Caco-2 (cell line): ENCODE measurements at regions not wholly inside any gene's neighbourhood (a gene's known extent, or its start where the extent isn't known, plus 50 kb on each side); places are given as distances from the start of the nearest gene placed in this dataset.

Experiments used
- BruUV-seq: library from RNA; stranded (reverse); fragments of 400-500 nt; replicated peaks from 2 replicates; lab custom pipeline; 2021; lab: Mats Ljungman, UMichigan
- CTCF ChIA-PET: fragments of 300-600 bp; sonication (Branson Sonifier 250); formaldehyde crosslinking; loops from one replicate; lab custom pipeline; 2022; ENCODE audit warnings: antibody characterized with exemption; lab: Charles Lee
- POLR2A ChIA-PET: fragments of 300-600 bp; sonication (Branson Sonifier 250); formaldehyde crosslinking; loops from one replicate; lab custom pipeline; 2022; ENCODE audit warnings: antibody characterized with exemption; lab: Charles Lee
- DNase-seq, 2 experiments: peaks; one replicate each; pipeline versions ENCODE4 v3.0.0 to v3.0.0-alpha.2; 2020 to 2022
- H3K27me3 ChIP-seq: replicated peaks from 2 replicates; pipeline ENCODE4 v1.6.0; 2011; ENCODE audit warnings: low read length; ENCODE audit not compliant: control insufficient read depth, insufficient read depth
- H3K36me3 ChIP-seq: 2 replicates; pipeline ENCODE4 v1.5.1; 2011; ENCODE audit warnings: low read length; ENCODE audit not compliant: control insufficient read depth, insufficient read depth
- H3K4me1 ChIP-seq: fragments of 250-450 bp; sonication (Bioruptor Pico); 2 replicates; pipeline ENCODE4 v1.5.1; 2020; ENCODE audit warnings: mild to moderate bottlenecking
- H3K4me3 ChIP-seq: 2 replicates; pipeline ENCODE4 v1.5.1; 2011; ENCODE audit warnings: low read depth, mild to moderate bottlenecking, control low read depth, low read length
- H3K9me3 ChIP-seq: fragments of 250-450 bp; sonication (Bioruptor Pico); 2 replicates; pipeline ENCODE4 v1.5.1; 2020; ENCODE audit warnings: mild to moderate bottlenecking, moderate library complexity
- H3K27ac Mint-ChIP-seq: one replicate; pipeline ENCODE4 v1.8.0; 2022; ENCODE audit warnings: mixed read lengths; ENCODE audit not compliant: unreplicated experiment
- H3K27me3 Mint-ChIP-seq: one replicate; pipeline ENCODE4 v1.8.0; 2022; ENCODE audit warnings: mixed read lengths; ENCODE audit not compliant: insufficient read depth, unreplicated experiment
- H3K36me3 Mint-ChIP-seq: one replicate; pipeline ENCODE4 v1.8.0; 2022; ENCODE audit warnings: mild to moderate bottlenecking, mixed read lengths; ENCODE audit not compliant: insufficient read depth, unreplicated experiment
- H3K4me1 Mint-ChIP-seq: one replicate; pipeline ENCODE4 v1.8.0; 2022; ENCODE audit warnings: low read depth, mixed read lengths; ENCODE audit not compliant: unreplicated experiment
- H3K4me3 Mint-ChIP-seq: one replicate; pipeline ENCODE4 v1.8.0; 2022; ENCODE audit warnings: mild to moderate bottlenecking, moderate library complexity, mixed read lengths; ENCODE audit not compliant: unreplicated experiment
- H3K9me3 Mint-ChIP-seq: one replicate; pipeline ENCODE4 v1.8.0; 2022; ENCODE audit warnings: mixed read lengths; ENCODE audit not compliant: unreplicated experiment
- intact Hi-C: fragments of 100-400 bp; cut with micrococcal nuclease; formaldehyde crosslinking; loops from one replicate; pipeline ENCODE4 v1.10.0; 2022; ENCODE audit not compliant: unreplicated experiment
- TF ChIP-seq, protein P1 (sequence below), 2 experiments: fragments of 200-600 bp in 1 of 2; IDR thresholded peaks; 1 replicate in 1 of 2; 2 replicates in 1 of 2; pipeline versions ENCODE4 v1.5.1 to v1.8.0; 2011 to 2022; ENCODE audit warnings: antibody characterized with exemption in 1 of 2, control low read depth in 1 of 2, inconsistent platforms in 1 of 2, low read depth in 1 of 2, low read length in 1 of 2, mild to moderate bottlenecking in 1 of 2, moderate library complexity in 1 of 2; ENCODE audit not compliant: insufficient read depth in 1 of 2, severe bottlenecking in 1 of 2, unreplicated experiment in 1 of 2

DNA sequence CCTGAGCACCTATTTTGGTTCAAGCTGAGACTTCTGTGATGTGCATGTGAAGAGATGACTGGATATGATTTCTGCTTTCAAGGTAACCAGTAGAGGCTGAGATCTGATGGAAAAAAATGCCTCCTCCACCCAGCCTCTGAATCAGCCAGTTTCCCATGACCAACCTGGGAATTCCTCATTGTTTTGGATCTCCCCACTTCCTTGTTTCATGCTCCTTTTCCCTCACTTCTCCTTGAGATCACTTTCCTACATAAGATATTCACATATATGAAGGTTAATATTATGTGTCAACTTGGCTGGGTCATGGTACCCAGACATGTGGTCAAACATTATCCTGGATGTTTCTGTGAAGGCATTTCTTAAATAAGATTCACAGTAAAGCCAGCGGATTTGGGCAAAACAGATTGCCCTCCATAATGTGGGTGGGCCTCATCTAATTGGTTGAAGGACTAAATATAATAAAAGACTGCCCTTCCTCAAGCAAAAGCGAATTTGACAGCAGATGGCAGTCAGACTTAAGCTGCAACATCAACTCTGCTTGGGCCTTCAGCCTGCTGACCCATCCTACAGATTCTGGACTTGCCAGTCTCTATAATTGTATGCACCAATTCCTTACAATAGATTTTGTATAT is 379.4 kb downstream of the TNS1 start:
- Mint-ChIP-seq H3K36me3 (no peaks in the 10 kb centered on the region), H3K9me3 (no peaks in the 10 kb centered on the region), H3K27ac (no peak overlapping the region), H3K4me1 (peaks cover 16% of the 10 kb centered on the region), H3K4me3 (no peak overlapping the region), H3K27me3 (no peaks in the 10 kb centered on the region)
- CTCF ChIA-PET: interaction anchor here (1.9 kb wide), 1 partner anchor 27 kb away, joined by 10 read pairs; no protein-coding TSS in a partner anchor
- Histone ChIP-seq H3K36me3 (no peaks in the 10 kb centered on the region), H3K4me3 (no peak overlapping the region), H3K4me1 (peaks cover 18% of the 10 kb centered on the region), H3K27me3 (no peaks in the 10 kb centered on the region), H3K9me3 (no peaks in the 10 kb centered on the region)
- POLR2A ChIA-PET: no interaction called here
- no peak for DNase-seq
- TF ChIP-seq, protein P1, sequence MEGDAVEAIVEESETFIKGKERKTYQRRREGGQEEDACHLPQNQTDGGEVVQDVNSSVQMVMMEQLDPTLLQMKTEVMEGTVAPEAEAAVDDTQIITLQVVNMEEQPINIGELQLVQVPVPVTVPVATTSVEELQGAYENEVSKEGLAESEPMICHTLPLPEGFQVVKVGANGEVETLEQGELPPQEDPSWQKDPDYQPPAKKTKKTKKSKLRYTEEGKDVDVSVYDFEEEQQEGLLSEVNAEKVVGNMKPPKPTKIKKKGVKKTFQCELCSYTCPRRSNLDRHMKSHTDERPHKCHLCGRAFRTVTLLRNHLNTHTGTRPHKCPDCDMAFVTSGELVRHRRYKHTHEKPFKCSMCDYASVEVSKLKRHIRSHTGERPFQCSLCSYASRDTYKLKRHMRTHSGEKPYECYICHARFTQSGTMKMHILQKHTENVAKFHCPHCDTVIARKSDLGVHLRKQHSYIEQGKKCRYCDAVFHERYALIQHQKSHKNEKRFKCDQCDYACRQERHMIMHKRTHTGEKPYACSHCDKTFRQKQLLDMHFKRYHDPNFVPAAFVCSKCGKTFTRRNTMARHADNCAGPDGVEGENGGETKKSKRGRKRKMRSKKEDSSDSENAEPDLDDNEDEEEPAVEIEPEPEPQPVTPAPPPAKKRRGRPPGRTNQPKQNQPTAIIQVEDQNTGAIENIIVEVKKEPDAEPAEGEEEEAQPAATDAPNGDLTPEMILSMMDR (IDR thresholded peaks at IDR 0.05; ENCODE audit: insufficient read depth in 1 of 2, low read depth in 1 of 2, low read length in 1 of 2, severe bottlenecking in 1 of 2, unreplicated experiment in 1 of 2): no peak
- BruUV-seq: no TSS peak
- intact Hi-C loops: loop anchor here (2.0 kb wide), 1 partner anchor 73 kb away; no protein-coding TSS in a partner anchor

DNA sequence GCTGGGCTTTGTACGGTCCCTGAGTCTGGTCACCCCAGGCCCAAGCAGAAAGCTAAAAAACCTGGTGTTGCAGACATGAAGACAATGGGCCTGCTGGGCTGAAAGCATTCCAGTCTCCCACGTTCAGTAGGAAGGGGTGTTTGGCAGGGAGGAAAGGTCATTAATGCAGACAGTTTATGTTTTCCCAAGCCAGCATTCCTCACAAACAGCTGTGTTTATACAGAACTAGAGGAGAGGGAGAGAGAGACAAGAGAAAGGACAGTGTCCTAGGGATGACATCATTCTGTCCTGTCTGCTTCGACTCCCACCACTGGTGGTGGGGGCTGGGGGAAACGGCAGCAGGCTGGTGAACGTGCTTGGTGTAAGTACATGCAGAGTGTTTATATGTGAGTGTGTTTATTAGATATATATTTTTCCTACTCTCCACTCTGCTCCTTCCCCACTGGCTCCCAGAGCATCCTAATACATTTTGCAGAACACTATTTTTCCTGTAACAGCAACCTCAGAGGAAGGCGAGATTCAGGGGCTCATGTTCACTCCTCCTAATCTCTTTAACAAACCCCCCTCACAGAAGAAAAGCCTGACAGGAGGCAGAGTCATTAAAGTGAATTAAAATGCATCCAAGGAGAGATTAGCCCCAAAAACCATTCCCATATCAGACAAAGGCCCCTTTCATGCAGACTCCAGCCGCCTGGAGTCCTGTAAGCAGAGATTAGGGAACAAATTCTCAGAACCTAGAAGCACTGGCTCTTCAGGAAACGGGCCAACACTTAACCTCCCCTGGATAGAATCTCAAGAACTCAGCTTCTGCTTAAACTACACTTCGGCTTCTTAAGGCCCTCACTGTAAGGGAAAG is 380.4 kb downstream of the TNS1 start:
- POLR2A ChIA-PET: no interaction called here
- Histone ChIP-seq H3K4me1 (peaks cover 18% of the 10 kb centered on the region), H3K9me3 (no peaks in the 10 kb centered on the region), H3K4me3 (no peak overlapping the region), H3K36me3 (no peaks in the 10 kb centered on the region), H3K27me3 (no peaks in the 10 kb centered on the region)
- peak; percentile 66 to 67 for DNase-seq
- TF ChIP-seq, protein P1 (IDR thresholded peaks at IDR 0.05; ENCODE audit: insufficient read depth in 1 of 2, low read depth in 1 of 2, low read length in 1 of 2, severe bottlenecking in 1 of 2, unreplicated experiment in 1 of 2): no peak
- Mint-ChIP-seq H3K36me3 (no peaks in the 10 kb centered on the region), H3K27ac (peak overlapping the region; percentile 87), H3K9me3 (no peaks in the 10 kb centered on the region), H3K27me3 (no peaks in the 10 kb centered on the region), H3K4me3 (no peak overlapping the region), H3K4me1 (peaks cover 16% of the 10 kb centered on the region)
- intact Hi-C loops: loop anchor here (1.0 to 2.0 kb wide), 3 partner anchors 28 to 72 kb away; no protein-coding TSS in a partner anchor
- BruUV-seq: no TSS peak
- CTCF ChIA-PET: interaction anchor here (1.9 kb wide), 1 partner anchor 28 kb away, joined by 10 read pairs; no protein-coding TSS in a partner anchor

DNA sequence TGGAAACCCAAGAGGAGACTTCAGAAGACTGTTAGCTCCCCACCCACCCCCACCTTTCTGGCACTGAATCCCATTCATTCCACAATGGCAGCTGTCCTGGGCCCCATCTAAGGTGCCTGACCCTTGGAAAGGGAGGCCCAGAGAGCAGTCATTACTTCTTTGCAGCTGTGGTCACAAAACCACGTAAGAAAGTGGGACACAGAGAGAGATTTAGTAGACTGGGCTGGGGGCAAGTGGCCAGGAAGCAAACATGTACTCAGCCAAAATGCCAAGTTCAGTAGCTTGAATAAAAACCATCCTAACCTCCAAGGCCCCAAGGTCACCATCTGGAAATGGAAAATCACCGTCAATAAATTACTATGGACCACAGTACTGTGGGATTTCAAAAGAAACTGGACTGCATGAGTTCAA is 381.4 kb downstream of the TNS1 start:
- CTCF ChIA-PET: interaction anchor here (1.9 kb wide), 1 partner anchor 29 kb away, joined by 10 read pairs; no protein-coding TSS in a partner anchor
- TF ChIP-seq, protein P1 (IDR thresholded peaks at IDR 0.05; ENCODE audit: insufficient read depth in 1 of 2, low read depth in 1 of 2, low read length in 1 of 2, severe bottlenecking in 1 of 2, unreplicated experiment in 1 of 2): no peak
- H3K4me3 Mint-ChIP-seq: no peak overlapping the region
- H3K4me1 Mint-ChIP-seq: peaks cover 16% of the 10 kb centered on the region
- Histone ChIP-seq H3K36me3 (no peaks in the 10 kb centered on the region), H3K27me3 (no peaks in the 10 kb centered on the region), H3K4me3 (no peak overlapping the region), H3K4me1 (peaks cover 18% of the 10 kb centered on the region), H3K9me3 (no peaks in the 10 kb centered on the region)
- POLR2A ChIA-PET: no interaction called here
- no TSS peak for BruUV-seq
- DNase-seq: no peak
- no peaks in the 10 kb centered on the region for H3K27me3 Mint-ChIP-seq
- no peaks in the 10 kb centered on the region for H3K9me3 Mint-ChIP-seq
- H3K36me3 Mint-ChIP-seq: no peaks in the 10 kb centered on the region
- peak overlapping the region; percentile 87 for H3K27ac Mint-ChIP-seq
- intact Hi-C loops: no loop called here
